Astrocyte of the spinal cord (primary cell): ENCODE measurements at regions not wholly inside any gene's neighbourhood (a gene's known extent, or its start where the extent isn't known, plus 50 kb on each side); places are given as distances from the start of the nearest gene placed in this dataset.

Experiments used
- DNase-seq: peaks from one replicate; pipeline ENCODE4 v3.0.0; 2011; ENCODE audit warnings: low read depth, low spot score
- H3K4me3 ChIP-seq: 2 replicates; pipeline ENCODE4 v1.5.1; 2011; ENCODE audit warnings: low read depth, mild to moderate bottlenecking, low read length, moderate library complexity
- CTCF ChIP-seq: IDR thresholded peaks from 2 replicates; pipeline ENCODE4 v1.5.1; 2012; ENCODE audit warnings: low read depth, mild to moderate bottlenecking, low read length, inconsistent platforms
- in situ Hi-C: cut with HindIII; loops from 2 replicates; pipeline ENCODE4 v1.10.0; 2017; ENCODE audit warnings: low sequenced_read_pairs

GRCh38 chr2:16007167-16007934, 67.0 kb downstream of the MYCN start:
- no peak for TF ChIP-seq CTCF
- in situ Hi-C loops, result no loop called here

GRCh38 chr2:16006537-16007166, 66.3 kb downstream of the MYCN start:
- no peak for DNase-seq
- in situ Hi-C loops, result no loop called here
- no peak overlapping the region for H3K4me3 ChIP-seq
- TF ChIP-seq CTCF, result no peak

More at GRCh38 chr2:16007167-16007934, 67.0 kb downstream of the MYCN start:
- DNase-seq, result no peak
- H3K4me3 ChIP-seq, result no peak overlapping the region

GRCh38 chr2:16005816-16006536, 65.6 kb downstream of the MYCN start:
- TF ChIP-seq CTCF, result no peak
- in situ Hi-C loops, result no loop called here
- H3K4me3 ChIP-seq, result no peak overlapping the region
- no peak for DNase-seq

- in situ Hi-C loops, result no loop called here
- H3K4me3 ChIP-seq, result no peak overlapping the region
- TF ChIP-seq CTCF, result no peak
- DNase-seq, result no peak
Observed at GRCh38 chr2:16005389-16005788, 65.0 kb downstream of the MYCN start.

GRCh38 chr2:16003809-16004208, 63.5 kb downstream of the MYCN start:
- no peak overlapping the region for H3K4me3 ChIP-seq
- in situ Hi-C loops, result no loop called here
- no peak for DNase-seq
- TF ChIP-seq CTCF, result no peak

- no peak for DNase-seq
- in situ Hi-C loops, result no loop called here
- no peak overlapping the region for H3K4me3 ChIP-seq
- TF ChIP-seq CTCF, result no peak
Observed at GRCh38 chr2:16003152-16003551, 62.8 kb downstream of the MYCN start.
